ENCODE measurements at regions not wholly inside any gene's neighbourhood (a gene's known extent, or its start where the extent isn't known, plus 50 kb on each side); places are given as distances from the start of the nearest gene placed in this dataset.

DNA sequence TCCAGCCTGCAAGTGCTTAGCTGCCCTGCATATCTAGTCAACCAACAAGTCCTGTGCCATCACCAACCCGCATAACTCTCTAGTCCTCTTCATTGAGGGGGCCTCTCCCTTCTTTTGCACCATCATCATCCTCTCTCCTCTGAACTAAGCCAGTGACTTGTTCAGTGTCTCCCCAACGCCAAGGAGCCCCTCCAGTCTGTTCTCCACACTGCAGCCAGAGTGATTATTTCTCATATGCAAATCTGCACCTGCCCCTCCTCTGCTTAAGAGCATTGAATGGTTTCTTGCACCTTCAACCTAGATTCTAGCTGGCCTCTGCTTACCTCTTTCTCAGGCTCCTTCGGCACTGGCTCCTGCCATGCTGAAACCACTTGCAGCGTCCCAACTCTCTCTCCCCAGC is 141.8 kb downstream of the FAM161A start:
- TF ChIP-seq, protein P1, sequence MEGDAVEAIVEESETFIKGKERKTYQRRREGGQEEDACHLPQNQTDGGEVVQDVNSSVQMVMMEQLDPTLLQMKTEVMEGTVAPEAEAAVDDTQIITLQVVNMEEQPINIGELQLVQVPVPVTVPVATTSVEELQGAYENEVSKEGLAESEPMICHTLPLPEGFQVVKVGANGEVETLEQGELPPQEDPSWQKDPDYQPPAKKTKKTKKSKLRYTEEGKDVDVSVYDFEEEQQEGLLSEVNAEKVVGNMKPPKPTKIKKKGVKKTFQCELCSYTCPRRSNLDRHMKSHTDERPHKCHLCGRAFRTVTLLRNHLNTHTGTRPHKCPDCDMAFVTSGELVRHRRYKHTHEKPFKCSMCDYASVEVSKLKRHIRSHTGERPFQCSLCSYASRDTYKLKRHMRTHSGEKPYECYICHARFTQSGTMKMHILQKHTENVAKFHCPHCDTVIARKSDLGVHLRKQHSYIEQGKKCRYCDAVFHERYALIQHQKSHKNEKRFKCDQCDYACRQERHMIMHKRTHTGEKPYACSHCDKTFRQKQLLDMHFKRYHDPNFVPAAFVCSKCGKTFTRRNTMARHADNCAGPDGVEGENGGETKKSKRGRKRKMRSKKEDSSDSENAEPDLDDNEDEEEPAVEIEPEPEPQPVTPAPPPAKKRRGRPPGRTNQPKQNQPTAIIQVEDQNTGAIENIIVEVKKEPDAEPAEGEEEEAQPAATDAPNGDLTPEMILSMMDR (IDR thresholded peaks at IDR 0.05; ENCODE audit: low read depth, low read length, missing input control), result no peak
- TF ChIP-seq, protein P2, sequence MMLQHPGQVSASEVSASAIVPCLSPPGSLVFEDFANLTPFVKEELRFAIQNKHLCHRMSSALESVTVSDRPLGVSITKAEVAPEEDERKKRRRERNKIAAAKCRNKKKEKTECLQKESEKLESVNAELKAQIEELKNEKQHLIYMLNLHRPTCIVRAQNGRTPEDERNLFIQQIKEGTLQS (IDR thresholded peaks at IDR 0.05), result no peak
- TF ChIP-seq FOXA1 (IDR thresholded peaks at IDR 0.05) (no peak), SP1 (IDR thresholded peaks at IDR 0.05) (no peak)
- TF ChIP-seq, protein P3, sequence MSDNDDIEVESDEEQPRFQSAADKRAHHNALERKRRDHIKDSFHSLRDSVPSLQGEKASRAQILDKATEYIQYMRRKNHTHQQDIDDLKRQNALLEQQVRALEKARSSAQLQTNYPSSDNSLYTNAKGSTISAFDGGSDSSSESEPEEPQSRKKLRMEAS (IDR thresholded peaks at IDR 0.05), result no peak

Data from liver (tissue), 3 donors.